ENCODE measurements at regions not wholly inside any gene's neighbourhood (a gene's known extent, or its start where the extent isn't known, plus 50 kb on each side); places are given as distances from the start of the nearest gene placed in this dataset.
A peak's percentile ranks its signal among the peaks of the same experiment; 100 is the strongest.

DNA sequence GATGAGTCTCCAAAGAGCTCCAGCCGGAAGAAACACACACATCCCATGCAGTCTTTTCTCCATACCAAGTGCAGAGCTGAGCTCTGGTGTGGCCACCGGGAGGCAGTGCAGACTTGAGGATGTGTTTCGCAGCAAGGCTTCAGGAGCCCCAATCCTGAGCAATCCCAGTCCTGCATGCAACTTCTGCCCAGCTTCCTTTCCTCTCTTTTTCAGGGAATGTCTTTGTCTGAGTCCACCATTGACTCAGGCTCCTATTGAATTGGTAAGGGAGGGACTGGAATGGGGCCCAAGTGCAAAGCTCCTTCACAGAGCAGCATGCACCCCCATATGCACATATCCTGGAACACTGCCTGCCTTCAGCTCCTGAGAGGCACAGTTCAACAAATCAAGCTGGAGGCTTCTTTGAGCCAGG is 50.5 kb upstream of the ASIP start:
- no peak for TF ChIP-seq EZH2 (IDR thresholded peaks at IDR 0.05; ENCODE audit: low read depth)
- TF ChIP-seq, protein P1, sequence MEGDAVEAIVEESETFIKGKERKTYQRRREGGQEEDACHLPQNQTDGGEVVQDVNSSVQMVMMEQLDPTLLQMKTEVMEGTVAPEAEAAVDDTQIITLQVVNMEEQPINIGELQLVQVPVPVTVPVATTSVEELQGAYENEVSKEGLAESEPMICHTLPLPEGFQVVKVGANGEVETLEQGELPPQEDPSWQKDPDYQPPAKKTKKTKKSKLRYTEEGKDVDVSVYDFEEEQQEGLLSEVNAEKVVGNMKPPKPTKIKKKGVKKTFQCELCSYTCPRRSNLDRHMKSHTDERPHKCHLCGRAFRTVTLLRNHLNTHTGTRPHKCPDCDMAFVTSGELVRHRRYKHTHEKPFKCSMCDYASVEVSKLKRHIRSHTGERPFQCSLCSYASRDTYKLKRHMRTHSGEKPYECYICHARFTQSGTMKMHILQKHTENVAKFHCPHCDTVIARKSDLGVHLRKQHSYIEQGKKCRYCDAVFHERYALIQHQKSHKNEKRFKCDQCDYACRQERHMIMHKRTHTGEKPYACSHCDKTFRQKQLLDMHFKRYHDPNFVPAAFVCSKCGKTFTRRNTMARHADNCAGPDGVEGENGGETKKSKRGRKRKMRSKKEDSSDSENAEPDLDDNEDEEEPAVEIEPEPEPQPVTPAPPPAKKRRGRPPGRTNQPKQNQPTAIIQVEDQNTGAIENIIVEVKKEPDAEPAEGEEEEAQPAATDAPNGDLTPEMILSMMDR (conservative IDR thresholded peaks at IDR 0.05): peak; percentile 78

Data from PC-9 (cell line).